Left lung (tissue), 4 donors: ENCODE measurements at regions not wholly inside any gene's neighbourhood (a gene's known extent, or its start where the extent isn't known, plus 50 kb on each side); places are given as distances from the start of the nearest gene placed in this dataset.
A peak's percentile ranks its signal among the peaks of the same experiment; 100 is the strongest.

Experiments used
- ATAC-seq: fragments of 200-7000 bp; cut with Tn5 transposase; one replicate; pipeline ENCODE4 v1.9.1; 2020; ENCODE audit warnings: moderate library complexity
- DNase-seq, 4 donors: peaks; one replicate each; pipeline ENCODE4 v3.0.0-alpha.2; 2013 to 2020
- H3K27ac ChIP-seq, 2 donors: fragments of 200-600 bp; sonication (generic) in 1 of 2; one replicate each; pipeline versions ENCODE4 v1.5.0 to v1.8.0; 2020 to 2021
- H3K27me3 ChIP-seq, 2 donors: fragments of 200-600 bp; sonication (generic) in 1 of 2; one replicate each; pipeline versions ENCODE4 v1.5.0 to v1.8.0; 2020 to 2021
- H3K36me3 ChIP-seq, 2 donors: fragments of 200-600 bp; sonication (generic) in 1 of 2; one replicate each; pipeline versions ENCODE4 v1.5.0 to v1.8.0; 2020 to 2021
- H3K4me1 ChIP-seq, 2 donors: fragments of 200-600 bp; one replicate each; pipeline ENCODE4 v1.8.0; 2021
- H3K4me3 ChIP-seq, 2 donors: fragments of 200-600 bp; sonication (generic) in 1 of 2; one replicate each; pipeline versions ENCODE4 v1.5.0 to v1.8.0; 2020 to 2021; ENCODE audit warnings: mild to moderate bottlenecking in 1 of 2
- H3K9me3 ChIP-seq, 2 donors: fragments of 200-600 bp; sonication (generic) in 1 of 2; one replicate each; pipeline versions ENCODE4 v1.5.0 to v1.8.0; 2020 to 2021
- CTCF ChIP-seq, 2 donors: fragments of 200-600 bp; sonication (generic) in 1 of 2; IDR thresholded peaks; one replicate each; pipeline versions ENCODE4 v1.5.0 to v1.8.0; 2021; ENCODE audit warnings: antibody characterized with exemption in 2 of 2
- intact Hi-C, 2 donors: fragments of 100-400 bp; cut with DNase I; formaldehyde crosslinking; loops; one replicate each; pipeline versions ENCODE4 v1.11.2 to v1.14.2; 2022
- donor health status: DM: no; HTN: yes; CAD: no.
- donor health status: DM: no; HTN: no; CAD: no.

GRCh38 chr2:106969777-106970176, 83.8 kb upstream of the ST6GAL2 start:
- DNase-seq: no peak
- Histone ChIP-seq H3K36me3 (no peaks in the 10 kb centered on the region), H3K9me3 (no peaks in the 10 kb centered on the region), H3K4me1 (no peaks in the 10 kb centered on the region), H3K4me3 (no peak overlapping the region), H3K27ac (no peak overlapping the region), H3K27me3 (no peaks in the 10 kb centered on the region)
- intact Hi-C loops: no loop called here
- ATAC-seq: no peak
- no peak for TF ChIP-seq CTCF (IDR thresholded peaks at IDR 0.05)

GRCh38 chr2:106970471-106971261, 84.7 kb upstream of the ST6GAL2 start:
- H3K36me3 ChIP-seq: no peaks in the 10 kb centered on the region
- peak; percentile 18 for ATAC-seq
- intact Hi-C loops: no loop called here
- no peaks in the 10 kb centered on the region for H3K9me3 ChIP-seq
- H3K27ac ChIP-seq: no peak overlapping the region
- no peak for TF ChIP-seq CTCF (IDR thresholded peaks at IDR 0.05)
- H3K4me1 ChIP-seq: no peaks in the 10 kb centered on the region
- H3K27me3 ChIP-seq: no peaks in the 10 kb centered on the region
- no peak for DNase-seq
- no peak overlapping the region for H3K4me3 ChIP-seq

- H3K36me3 ChIP-seq: no peaks in the 10 kb centered on the region
- no peak for DNase-seq
- H3K4me1 ChIP-seq: no peaks in the 10 kb centered on the region
- H3K9me3 ChIP-seq: no peaks in the 10 kb centered on the region
- no peaks in the 10 kb centered on the region for H3K27me3 ChIP-seq
- H3K4me3 ChIP-seq: no peak overlapping the region
- no peak overlapping the region for H3K27ac ChIP-seq
- ATAC-seq: no peak
- intact Hi-C loops: no loop called here
- no peak for TF ChIP-seq CTCF (IDR thresholded peaks at IDR 0.05)
Measured at GRCh38 chr2:106972782-106973181, 86.8 kb upstream of the ST6GAL2 start.

GRCh38 chr2:106974891-106975290, 88.9 kb upstream of the ST6GAL2 start:
- DNase-seq: no peak
- Histone ChIP-seq H3K27me3 (no peaks in the 10 kb centered on the region), H3K9me3 (no peaks in the 10 kb centered on the region), H3K27ac (no peak overlapping the region), H3K4me1 (no peaks in the 10 kb centered on the region), H3K4me3 (no peak overlapping the region), H3K36me3 (no peaks in the 10 kb centered on the region)
- ATAC-seq: no peak
- intact Hi-C loops: no loop called here
- no peak for TF ChIP-seq CTCF (IDR thresholded peaks at IDR 0.05)

- no peaks in the 10 kb centered on the region for H3K4me1 ChIP-seq
- intact Hi-C loops: no loop called here
- H3K36me3 ChIP-seq: no peaks in the 10 kb centered on the region
- no peaks in the 10 kb centered on the region for H3K9me3 ChIP-seq
- H3K27ac ChIP-seq: no peak overlapping the region
- TF ChIP-seq CTCF (IDR thresholded peaks at IDR 0.05): no peak
- H3K4me3 ChIP-seq: no peak overlapping the region
- DNase-seq (no peak), ATAC-seq (no peak)
- no peaks in the 10 kb centered on the region for H3K27me3 ChIP-seq
Measured at GRCh38 chr2:106975641-106976040, 89.7 kb upstream of the ST6GAL2 start.
